ENCODE measurements at regions not wholly inside any gene's neighbourhood (a gene's known extent, or its start where the extent isn't known, plus 50 kb on each side); places are given as distances from the start of the nearest gene placed in this dataset.

- DNase-seq, result no peak
- in situ Hi-C loops (cut with HindIII; ENCODE audit: low pct_ligation_motif_present, low pct_unique_long_range_greater_than_20kb, low sequenced_read_pairs), result no loop called here
Measured at GRCh38 chr10:129309565-129309964, 157.5 kb upstream of the MGMT start.

- DNase-seq, result no peak
- in situ Hi-C loops (cut with HindIII; ENCODE audit: low pct_ligation_motif_present, low pct_unique_long_range_greater_than_20kb, low sequenced_read_pairs), result no loop called here
Measured at GRCh38 chr10:129310881-129311280, 156.2 kb upstream of the MGMT start.

DNA sequence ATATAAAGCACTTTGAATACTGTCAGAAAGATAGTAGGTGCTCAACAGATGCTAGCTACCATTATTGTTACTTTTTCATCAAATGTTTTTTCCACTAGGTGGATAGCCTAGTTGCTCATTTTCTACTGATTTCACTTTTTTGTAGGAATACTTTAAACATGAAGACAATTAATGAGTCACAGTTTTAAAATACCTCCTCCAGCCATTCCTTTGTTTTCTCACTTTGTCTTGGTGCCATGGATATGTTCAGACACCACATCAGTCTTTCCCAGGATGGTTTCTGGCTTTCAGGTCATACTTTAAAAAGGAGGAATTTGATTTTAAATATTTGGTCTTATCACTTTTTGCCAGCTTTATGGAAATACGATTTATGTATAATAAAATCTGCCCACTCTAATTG lies 147.1 kb upstream of the MGMT start:
- in situ Hi-C loops (cut with HindIII; ENCODE audit: low pct_ligation_motif_present, low pct_unique_long_range_greater_than_20kb, low sequenced_read_pairs), result no loop called here
- DNase-seq, result no peak

GRCh38 chr10:129320340-129320739 lies 146.7 kb upstream of the MGMT start:
- DNase-seq, result no peak

GRCh38 chr10:129321727-129322126 lies 145.3 kb upstream of the MGMT start:
- no peak for DNase-seq

More at GRCh38 chr10:129320340-129320739, 146.7 kb upstream of the MGMT start:
- in situ Hi-C loops (cut with HindIII; ENCODE audit: low pct_ligation_motif_present, low pct_unique_long_range_greater_than_20kb, low sequenced_read_pairs), result no loop called here

DNA sequence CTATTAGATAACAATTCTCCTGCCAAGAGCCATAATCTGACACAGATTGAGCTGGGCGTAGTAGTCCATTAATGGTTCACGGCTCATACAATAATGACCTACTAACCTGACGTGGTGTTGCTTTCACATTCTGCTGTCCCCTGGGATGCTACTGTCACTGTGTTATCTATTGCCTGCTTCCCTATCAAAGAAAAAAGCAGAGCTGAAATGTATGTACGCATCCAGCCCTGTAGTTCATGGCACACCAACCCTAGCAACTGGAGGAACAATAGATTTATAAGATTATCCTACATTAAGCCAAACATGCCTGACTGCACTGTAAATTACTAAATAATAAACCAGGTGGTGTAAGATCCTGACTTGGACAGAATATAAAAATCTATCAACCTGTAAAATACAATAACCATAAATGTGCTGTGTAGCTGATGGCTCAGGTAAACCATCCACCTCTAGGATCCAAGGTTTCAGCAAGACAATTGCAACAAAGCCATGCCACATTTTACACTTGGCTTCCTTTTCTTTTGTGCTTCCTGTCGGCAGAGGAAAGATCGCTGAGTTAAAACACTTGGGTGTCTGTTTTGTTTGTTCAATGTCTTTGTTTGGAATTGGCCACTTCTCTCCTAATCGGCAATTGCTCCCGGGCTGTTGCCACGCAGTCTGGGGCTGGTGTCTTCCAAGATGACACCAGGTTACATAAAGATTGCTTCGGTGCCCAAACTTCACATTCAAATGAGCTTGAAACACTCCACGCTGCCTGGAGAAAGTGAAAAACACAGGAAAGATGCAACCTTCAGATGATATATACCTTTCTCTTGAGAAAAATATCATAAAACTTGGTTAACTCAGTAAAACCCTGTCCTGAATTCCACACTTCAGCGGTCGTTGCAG lies 143.9 kb upstream of the MGMT start:
- in situ Hi-C loops (cut with HindIII; ENCODE audit: low pct_ligation_motif_present, low pct_unique_long_range_greater_than_20kb, low sequenced_read_pairs), result no loop called here

More at GRCh38 chr10:129321727-129322126, 145.3 kb upstream of the MGMT start:
- in situ Hi-C loops (cut with HindIII; ENCODE audit: low pct_ligation_motif_present, low pct_unique_long_range_greater_than_20kb, low sequenced_read_pairs), result no loop called here

GRCh38 chr10:129323879-129324278 lies 143.2 kb upstream of the MGMT start:
- in situ Hi-C loops (cut with HindIII; ENCODE audit: low pct_ligation_motif_present, low pct_unique_long_range_greater_than_20kb, low sequenced_read_pairs), result no loop called here

More for the DNA sequence above, 143.9 kb upstream of the MGMT start:
- no peak for DNase-seq

DNA sequence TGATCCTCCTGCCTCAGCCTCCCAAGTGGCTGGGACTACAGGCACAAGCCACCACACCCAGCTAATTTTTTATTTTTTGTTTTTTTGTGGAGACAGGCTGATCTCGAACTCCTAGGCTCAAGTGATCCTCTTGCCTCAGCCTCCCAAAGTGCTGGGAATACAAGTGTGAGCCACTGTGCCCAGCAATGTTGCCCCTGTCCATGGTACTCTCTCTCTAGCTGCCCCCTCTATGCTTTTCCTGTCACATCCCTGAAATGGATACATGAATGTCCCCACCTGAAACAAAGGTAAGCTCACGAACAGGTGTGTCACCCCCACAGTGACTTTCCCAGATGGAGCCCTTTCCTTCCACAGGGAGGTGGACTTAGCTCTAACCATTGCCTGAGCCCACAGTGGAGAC lies 141.1 kb upstream of the MGMT start:
- in situ Hi-C loops (cut with HindIII; ENCODE audit: low pct_ligation_motif_present, low pct_unique_long_range_greater_than_20kb, low sequenced_read_pairs), result no loop called here
- no peak for DNase-seq

More at GRCh38 chr10:129323879-129324278, 143.2 kb upstream of the MGMT start:
- no peak for DNase-seq

- in situ Hi-C loops (cut with HindIII; ENCODE audit: low pct_ligation_motif_present, low pct_unique_long_range_greater_than_20kb, low sequenced_read_pairs), result no loop called here
- DNase-seq, result no peak
Measured at GRCh38 chr10:129328546-129328945, 138.5 kb upstream of the MGMT start.

GRCh38 chr10:129329385-129330055 lies 137.5 kb upstream of the MGMT start:
- DNase-seq, result no peak
- in situ Hi-C loops (cut with HindIII; ENCODE audit: low pct_ligation_motif_present, low pct_unique_long_range_greater_than_20kb, low sequenced_read_pairs), result no loop called here

DNA sequence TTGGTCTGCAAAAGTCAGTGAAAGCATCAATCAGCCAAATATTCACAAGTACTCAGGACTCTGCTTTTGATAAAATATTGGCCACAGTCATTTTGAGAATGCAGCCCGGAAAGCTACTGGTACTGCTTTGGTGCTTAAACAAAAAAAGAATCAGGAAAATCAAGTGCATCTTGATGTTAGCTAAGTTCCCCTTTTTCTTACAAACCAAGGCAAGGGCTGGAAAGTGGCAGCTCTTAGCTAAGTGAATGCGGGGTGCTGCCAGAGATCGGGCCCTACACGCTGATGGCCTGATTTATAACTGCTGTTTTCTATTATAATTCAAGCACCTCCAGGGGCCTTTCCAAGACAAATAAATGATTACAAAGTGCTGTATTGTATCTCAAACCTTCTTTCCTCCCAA lies 136.8 kb upstream of the MGMT start:
- DNase-seq, result no peak
- in situ Hi-C loops (cut with HindIII; ENCODE audit: low pct_ligation_motif_present, low pct_unique_long_range_greater_than_20kb, low sequenced_read_pairs), result no loop called here

GRCh38 chr10:129331207-129331838 lies 135.7 kb upstream of the MGMT start:
- DNase-seq, result no peak
- in situ Hi-C loops (cut with HindIII; ENCODE audit: low pct_ligation_motif_present, low pct_unique_long_range_greater_than_20kb, low sequenced_read_pairs), result no loop called here

- DNase-seq, result no peak
- in situ Hi-C loops (cut with HindIII; ENCODE audit: low pct_ligation_motif_present, low pct_unique_long_range_greater_than_20kb, low sequenced_read_pairs), result no loop called here
Measured at GRCh38 chr10:129331839-129332220, 135.2 kb upstream of the MGMT start.

DNA sequence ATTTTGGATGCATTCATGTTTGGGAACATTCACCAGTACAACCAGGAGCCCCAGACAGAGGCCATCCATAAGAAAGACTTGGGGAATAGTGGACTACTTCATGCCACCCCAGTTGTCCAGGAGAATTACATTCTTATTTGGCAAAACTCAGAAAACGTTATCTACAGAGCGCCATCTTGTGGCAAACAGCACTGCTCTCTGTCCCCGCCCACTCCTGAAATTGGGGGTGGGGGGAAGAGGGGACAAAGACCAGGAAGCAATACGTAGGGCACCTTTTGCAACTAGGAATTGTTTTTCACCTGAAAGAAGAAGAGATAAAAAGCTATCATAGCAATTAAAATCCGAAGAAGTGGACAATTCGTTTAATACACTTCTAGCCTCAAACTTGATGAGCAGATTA lies 134.6 kb upstream of the MGMT start:
- peak; percentile 52 for DNase-seq
- in situ Hi-C loops (cut with HindIII; ENCODE audit: low pct_ligation_motif_present, low pct_unique_long_range_greater_than_20kb, low sequenced_read_pairs), result no loop called here

- DNase-seq, result no peak
- in situ Hi-C loops (cut with HindIII; ENCODE audit: low pct_ligation_motif_present, low pct_unique_long_range_greater_than_20kb, low sequenced_read_pairs), result no loop called here
Measured at GRCh38 chr10:129333706-129334105, 133.3 kb upstream of the MGMT start.

- in situ Hi-C loops (cut with HindIII; ENCODE audit: low pct_ligation_motif_present, low pct_unique_long_range_greater_than_20kb, low sequenced_read_pairs), result no loop called here
- no peak for DNase-seq
Measured at GRCh38 chr10:129334266-129334665, 132.8 kb upstream of the MGMT start.

GRCh38 chr10:129335396-129335795 lies 131.6 kb upstream of the MGMT start:
- no peak for DNase-seq
- in situ Hi-C loops (cut with HindIII; ENCODE audit: low pct_ligation_motif_present, low pct_unique_long_range_greater_than_20kb, low sequenced_read_pairs), result no loop called here

- DNase-seq, result no peak
- in situ Hi-C loops (cut with HindIII; ENCODE audit: low pct_ligation_motif_present, low pct_unique_long_range_greater_than_20kb, low sequenced_read_pairs), result no loop called here
Measured at GRCh38 chr10:129335942-129336341, 131.1 kb upstream of the MGMT start.

DNA sequence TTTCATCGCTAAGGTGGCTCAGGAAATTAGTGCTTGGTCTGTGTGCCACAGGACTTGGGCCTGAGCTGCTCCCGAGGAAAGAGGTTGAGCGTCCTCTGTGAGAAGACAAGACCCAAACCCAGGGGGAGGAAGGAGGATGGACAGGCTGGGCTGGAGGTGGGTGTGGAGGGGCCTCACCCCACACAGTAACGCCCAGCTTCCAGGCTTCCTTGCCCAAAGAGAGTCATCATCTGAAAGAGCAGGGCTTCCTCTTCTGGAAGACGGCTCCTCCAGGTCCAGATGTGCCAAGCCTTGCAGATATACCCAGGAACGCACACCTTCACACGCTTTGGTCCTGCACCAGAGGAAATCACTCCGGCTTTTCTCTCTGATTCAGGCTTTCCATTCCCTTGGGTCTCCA lies 127.8 kb upstream of the MGMT start:
- in situ Hi-C loops (cut with HindIII; ENCODE audit: low pct_ligation_motif_present, low pct_unique_long_range_greater_than_20kb, low sequenced_read_pairs), result no loop called here
- DNase-seq, result no peak
